GM21528 (cell line): ENCODE measurements at regions not wholly inside any gene's neighbourhood (a gene's known extent, or its start where the extent isn't known, plus 50 kb on each side); places are given as distances from the start of the nearest gene placed in this dataset.

Source experiments
- ATAC-seq: cut with Tn5 transposase; IDR thresholded peaks from one replicate; pipeline ENCODE4 v1.9.1; 2021; ENCODE audit warnings: mild to moderate bottlenecking, moderate library complexity; ENCODE audit not compliant: unreplicated experiment, low FRiP score

- ATAC-seq: no peak
These were observed 58.4 kb downstream of the ARL4C start for GRCh38 chr2:234438305-234438977.

GRCh38 chr2:234437642-234438304 lies 59.1 kb downstream of the ARL4C start:
- no peak for ATAC-seq

GRCh38 chr2:234436482-234436837 lies 60.4 kb downstream of the ARL4C start:
- ATAC-seq: no peak

GRCh38 chr2:234435836-234436481 lies 60.9 kb downstream of the ARL4C start:
- no peak for ATAC-seq

GRCh38 chr2:234433201-234433600 lies 63.7 kb downstream of the ARL4C start:
- ATAC-seq: no peak

GRCh38 chr2:234430871-234431270 lies 66.0 kb downstream of the ARL4C start:
- ATAC-seq: no peak

- no peak for ATAC-seq
These were observed 67.6 kb downstream of the ARL4C start for GRCh38 chr2:234429265-234429664.

GRCh38 chr2:234427081-234428061 lies 69.5 kb downstream of the ARL4C start:
- ATAC-seq: no peak

GRCh38 chr2:234426616-234427015 lies 70.3 kb downstream of the ARL4C start:
- no peak for ATAC-seq

- ATAC-seq: peak; percentile 91
These were observed 71.0 kb downstream of the ARL4C start for GRCh38 chr2:234425639-234426603.

GRCh38 chr2:234423884-234424283 lies 73.0 kb downstream of the ARL4C start:
- no peak for ATAC-seq

GRCh38 chr2:234422981-234423431 lies 73.9 kb downstream of the ARL4C start:
- no peak for ATAC-seq

- no peak for ATAC-seq
These were observed 74.6 kb downstream of the ARL4C start for GRCh38 chr2:234422273-234422732.

- no peak for ATAC-seq
These were observed 76.5 kb downstream of the ARL4C start for GRCh38 chr2:234420408-234420807.

- no peak for ATAC-seq
These were observed 77.2 kb downstream of the ARL4C start for GRCh38 chr2:234419726-234420125.

GRCh38 chr2:234415706-234416105 lies 81.2 kb downstream of the ARL4C start:
- no peak for ATAC-seq

GRCh38 chr2:234414596-234414995 lies 82.3 kb downstream of the ARL4C start:
- ATAC-seq: no peak

GRCh38 chr2:234412726-234413125 lies 84.2 kb downstream of the ARL4C start:
- no peak for ATAC-seq

- ATAC-seq: peak; percentile 95
These were observed 85.1 kb downstream of the ARL4C start for GRCh38 chr2:234411793-234412192.
